GM12878 (cell line): ENCODE measurements at regions not wholly inside any gene's neighbourhood (a gene's known extent, or its start where the extent isn't known, plus 50 kb on each side); places are given as distances from the start of the nearest gene placed in this dataset.

Experiments used
- ATAC-seq: fragments of 200-7000 bp; cut with Tn5 transposase; 3 replicates; pipeline ENCODE4 v1.9.1; 2020; ENCODE audit warnings: mild to moderate bottlenecking, moderate library complexity
- BruUV-seq: library from RNA; stranded (reverse); fragments of 400-500 nt; replicated peaks from 2 replicates; lab custom pipeline; 2021; lab: Mats Ljungman, UMichigan
- CTCF ChIA-PET: fragments of 300-600 bp; sonication (Branson Sonifier 250); formaldehyde crosslinking; extraction: SDS; loops from one replicate; lab custom pipeline; 2021; ENCODE audit warnings: inconsistent platforms; lab: Yijun Ruan, JAX
- POLR2A ChIA-PET: fragments of 350-600 bp; formaldehyde crosslinking; extraction: SDS; loops from one replicate; lab custom pipeline; 2021; ENCODE audit warnings: inconsistent platforms; lab: Charles Lee
- RAD21 ChIA-PET: fragments of 300-600 bp; sonication (Branson Sonifier 250); formaldehyde crosslinking; loops from one replicate; lab custom pipeline; 2023; ENCODE audit warnings: antibody characterized with exemption; ENCODE audit not compliant: unreplicated experiment; lab: Charles Lee
- SMC1A ChIA-PET: fragments of 300-600 bp; sonication (Branson Sonifier 250); formaldehyde crosslinking; loops from one replicate; lab custom pipeline; 2023; ENCODE audit not compliant: unreplicated experiment, uncharacterized antibody; lab: Charles Lee
- DNase-seq: peaks from one replicate; pipeline ENCODE4 v3.0.0-alpha.2; 2011; ENCODE audit warnings: low read depth, low spot score
- FAIRE-seq: peaks from 3 replicates; lab custom pipeline; 2011; peaks lifted over from hg19 to GRCh38; lab: Jason Lieb, UNC
- H2AFZ ChIP-seq: 2 replicates; pipeline ENCODE4 v1.6.0; 2011; ENCODE audit warnings: low read depth, low read length, control low read depth; ENCODE audit not compliant: control insufficient read depth
- H3K27ac ChIP-seq: 2 replicates; pipeline ENCODE4 v1.5.1; 2011; ENCODE audit warnings: control low read depth; ENCODE audit not compliant: control insufficient read depth, insufficient read depth
- H3K27me3 ChIP-seq, 2 experiments: replicated peaks in 1 of 2; 2 replicates each; pipeline versions ENCODE4 v1.6.0 to v1.6.1; 2011; ENCODE audit warnings: low read length in 1 of 2; ENCODE audit not compliant: control insufficient read depth in 2 of 2, insufficient read depth in 2 of 2
- H3K36me3 ChIP-seq, 2 experiments: 2 replicates each; pipeline ENCODE4 v1.5.1; 2011; ENCODE audit warnings: low read length in 1 of 2; ENCODE audit not compliant: control insufficient read depth in 2 of 2, insufficient read depth in 2 of 2
- H3K4me1 ChIP-seq: 2 replicates; pipeline ENCODE4 v1.6.1; 2011; ENCODE audit warnings: mild to moderate bottlenecking, low read length, moderate library complexity, mixed read lengths; ENCODE audit not compliant: control insufficient read depth, insufficient read depth
- H3K4me2 ChIP-seq: 2 replicates; pipeline ENCODE4 v1.6.0; 2011; ENCODE audit warnings: control low read depth; ENCODE audit not compliant: control insufficient read depth, insufficient read depth
- H3K4me3 ChIP-seq: fragments of 200-600 bp; sonication (generic); 2 replicates; pipeline ENCODE4 v1.5.1; 2016
- H3K79me2 ChIP-seq: 2 replicates; pipeline ENCODE4 v1.6.0; 2011; ENCODE audit warnings: low read length; ENCODE audit not compliant: control insufficient read depth, insufficient read depth
- H3K9ac ChIP-seq: 2 replicates; pipeline ENCODE4 v1.8.0; 2011; ENCODE audit warnings: low read length, control low read depth, mixed read lengths; ENCODE audit not compliant: control insufficient read depth, insufficient read depth
- H3K9me3 ChIP-seq: replicated peaks from 3 replicates; pipeline ENCODE4 v1.5.1; 2011; ENCODE audit warnings: mild to moderate bottlenecking, low read length; ENCODE audit not compliant: control insufficient read depth, insufficient read depth
- H4K20me1 ChIP-seq: 2 replicates; pipeline ENCODE4 v1.6.0; 2011; ENCODE audit not compliant: control insufficient read depth, insufficient read depth
- CEBPB ChIP-seq, 2 experiments: fragments of 150-350 bp in 1 of 2; IDR thresholded peaks; 2 replicates each; pipeline ENCODE4 v1.6.1; 2012 to 2014; ENCODE audit warnings: low read depth in 2 of 2, low read length in 2 of 2, borderline replicate concordance in 1 of 2, inconsistent platforms in 1 of 2
- CTCF ChIP-seq, 3 experiments: IDR thresholded peaks in 2 of 3; conservative IDR thresholded peaks in 1 of 3; 2 replicates each; pipeline ENCODE4 v1.5.1; 2011; ENCODE audit warnings: low read depth in 3 of 3, low read length in 3 of 3, mild to moderate bottlenecking in 3 of 3, control low read depth in 2 of 3, moderate library complexity in 2 of 3, inconsistent platforms in 1 of 3, mixed read lengths in 1 of 3; ENCODE audit not compliant: control insufficient read depth in 2 of 3, insufficient read depth in 1 of 3; ENCODE audit errors: extremely low read depth in 1 of 3
- CUX1 ChIP-seq: IDR thresholded peaks from 2 replicates; pipeline ENCODE4 v1.6.1; 2012; ENCODE audit warnings: improper control_type of control experiment, low read depth, low read length; ENCODE audit not compliant: insufficient replicate concordance
- FOXK2 ChIP-seq: fragments of 450-650 bp; IDR thresholded peaks from 2 replicates; pipeline ENCODE4 v1.6.1; 2017; ENCODE audit warnings: mild to moderate bottlenecking, moderate library complexity
- GABPA ChIP-seq: IDR thresholded peaks from 2 replicates; pipeline ENCODE4 v1.6.1; 2014; ENCODE audit warnings: antibody characterized with exemption, low read depth, mild to moderate bottlenecking, inconsistent platforms
- IRF4 ChIP-seq: IDR thresholded peaks from 2 replicates; pipeline ENCODE4 v1.6.1; 2011; ENCODE audit warnings: low read depth, low read length
- JUNB ChIP-seq: IDR thresholded peaks from 2 replicates; pipeline ENCODE4 v1.6.1; 2016; ENCODE audit warnings: antibody characterized with exemption, mild to moderate bottlenecking
- MTA3 ChIP-seq: IDR thresholded peaks from 2 replicates; pipeline ENCODE4 v1.6.1; 2012; ENCODE audit warnings: low read length, inconsistent platforms, borderline replicate concordance
- NRF1 ChIP-seq: conservative IDR thresholded peaks from 2 replicates; pipeline ENCODE4 v1.6.1; 2011; ENCODE audit warnings: mild to moderate bottlenecking, low read depth, low read length, improper control_type of control experiment
- SMAD5 ChIP-seq: IDR thresholded peaks from 2 replicates; pipeline ENCODE4 v1.6.1; 2016; ENCODE audit warnings: antibody characterized with exemption, low read depth
- SMARCA5 ChIP-seq: fragments of 450-650 bp; IDR thresholded peaks from 2 replicates; pipeline ENCODE4 v1.6.1; 2017; ENCODE audit warnings: mild to moderate bottlenecking
- WGBS: methylation state at CpG from one replicate; pipeline ENCODE4 v1.1.6; 2016; ENCODE audit warnings: low lambda C conversion rate; ENCODE audit not compliant: insufficient replicate concordance, insufficient coverage; ENCODE audit errors: missing lambda C conversion rate; 5-methylcytosine and 5-hydroxymethylcytosine counted together
- in situ Hi-C: fragments of 300-500 bp; cut with MboI; formaldehyde crosslinking; loops from 9 replicates; pipeline ENCODE4 v1.14.3; 2018; ENCODE audit warnings: mixed read lengths
- intact Hi-C: fragments of 100-400 bp; cut with micrococcal nuclease; formaldehyde crosslinking; loops from one replicate; pipeline ENCODE4 v1.14.2; 2022; ENCODE audit not compliant: unreplicated experiment

GRCh38 chr9:71624728-71625127, 143.6 kb downstream of the CEMIP2 start:
- SMC1A ChIA-PET: no interaction called here
- POLR2A ChIA-PET: interaction anchor here (0.6 kb wide), 1 partner anchor 21 kb away, joined by 4 read pairs; no protein-coding TSS in a partner anchor
- no peaks in the 10 kb centered on the region for H3K9me3 ChIP-seq
- ATAC-seq (no peak), FAIRE-seq (no peak), DNase-seq (no peak)
- no peak overlapping the region for H3K9ac ChIP-seq
- TF ChIP-seq CEBPB (IDR thresholded peaks at IDR 0.05; ENCODE audit: borderline replicate concordance in 1 of 2, low read depth in 2 of 2, low read length in 2 of 2) (no peak), CTCF (IDR thresholded peaks at IDR 0.05 in 2 of 3, conservative IDR thresholded peaks at IDR 0.05 in 1 of 3; ENCODE audit: control insufficient read depth in 2 of 3, extremely low read depth in 1 of 3, insufficient read depth in 1 of 3, low read depth in 3 of 3, low read length in 3 of 3) (0 out of 6 replicates have a peak, but pooled peaks of 1 of the 3 experiments have one; percentile 9), JUNB (peak; percentile 31; the same call in 1 of the 2 replicates)
- H2AFZ ChIP-seq: no peak overlapping the region
- no peaks in the 10 kb centered on the region for H3K79me2 ChIP-seq
- H3K4me3 ChIP-seq: no peak overlapping the region
- H3K4me2 ChIP-seq: no peak overlapping the region
- intact Hi-C loops (loop anchor here (10.0 kb wide), 1 partner anchor 60 kb away; no protein-coding TSS in a partner anchor), in situ Hi-C loops (loop anchor here (10.0 kb wide), 1 partner anchor 390 kb away; no protein-coding TSS in a partner anchor)
- RAD21 ChIA-PET: no interaction called here
- CTCF ChIA-PET: interaction anchor here (1.2 kb wide), 1 partner anchor 143 kb away, joined by 3 read pairs; no protein-coding TSS in a partner anchor
- no peaks in the 10 kb centered on the region for H4K20me1 ChIP-seq
- no peak overlapping the region for H3K27ac ChIP-seq
- no peaks in the 10 kb centered on the region for H3K4me1 ChIP-seq
- no peaks in the 10 kb centered on the region for H3K27me3 ChIP-seq
- H3K36me3 ChIP-seq: no peaks in the 10 kb centered on the region
- 33% methylated on average over 3 of the region's 3 CpGs for WGBS
- no TSS peak for BruUV-seq

- Histone ChIP-seq H3K79me2 (no peaks in the 10 kb centered on the region), H3K36me3 (no peaks in the 10 kb centered on the region), H2AFZ (no peak overlapping the region), H3K4me1 (no peaks in the 10 kb centered on the region), H3K27me3 (no peaks in the 10 kb centered on the region), H3K27ac (no peak overlapping the region), H4K20me1 (no peaks in the 10 kb centered on the region), H3K4me3 (no peak overlapping the region), H3K9me3 (no peaks in the 10 kb centered on the region; the same call in 2 of the 3 replicates), H3K9ac (no peak overlapping the region), H3K4me2 (no peak overlapping the region)
- no peak for ATAC-seq
- 0% methylated on average over 1 of the region's 1 CpG for WGBS
- RAD21 ChIA-PET: no interaction called here
- FAIRE-seq: no peak
- in situ Hi-C loops (loop anchor here (10.0 kb wide), 1 partner anchor 394 kb away; no protein-coding TSS in a partner anchor), intact Hi-C loops (loop anchor here (10.0 kb wide), 1 partner anchor 64 kb away; no protein-coding TSS in a partner anchor)
- BruUV-seq: no TSS peak
- SMC1A ChIA-PET: no interaction called here
- no peak for DNase-seq
- CTCF ChIA-PET: no interaction called here
- POLR2A ChIA-PET: no interaction called here
- TF ChIP-seq GABPA (no peak), MTA3 (no peak), IRF4 (no peak), FOXK2 (no peak), NRF1 (no peak), CUX1 (no peak), SMAD5 (no peak), SMARCA5 (no peak)
Observed at GRCh38 chr9:71620746-71621145, 147.6 kb downstream of the CEMIP2 start.
